Stimulated activated CD8-positive, alpha-beta memory T cell treated with anti-CD3 and anti-CD28 coated beads, Interleukin-2, amount 100 ng/mL, for 1 hour (primary cell): ENCODE measurements at regions not wholly inside any gene's neighbourhood (a gene's known extent, or its start where the extent isn't known, plus 50 kb on each side); places are given as distances from the start of the nearest gene placed in this dataset.

Experiments used
- DNase-seq, 2 donors: peaks; one replicate each; pipeline ENCODE4 v3.0.0-alpha.2; 2020; ENCODE audit warnings: low read depth in 2 of 2

DNA sequence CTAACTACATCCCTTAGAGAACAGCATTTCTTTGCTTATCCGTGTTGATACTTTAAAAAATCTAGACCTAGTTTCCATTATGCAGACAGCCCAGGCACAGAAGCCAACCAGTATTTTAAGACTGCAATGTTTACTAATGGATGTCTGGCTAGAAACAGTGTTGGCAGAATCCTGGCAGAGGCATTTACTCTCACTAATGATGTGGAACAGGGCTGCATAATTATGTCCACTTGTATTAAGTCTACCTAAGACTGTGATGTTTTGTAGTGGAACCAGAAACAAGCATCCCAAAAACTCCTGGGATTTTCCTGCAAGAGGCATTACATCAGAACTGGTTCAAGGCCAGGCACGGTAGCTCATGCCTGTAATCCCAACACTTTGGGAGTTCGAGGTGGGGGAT lies 50.2 kb upstream of the PICALM start:
- no peak for DNase-seq
